SK-N-SH treated with all-trans-retinoic acid at 6 μM for 48 hours (cell line): ENCODE measurements at regions not wholly inside any gene's neighbourhood (a gene's known extent, or its start where the extent isn't known, plus 50 kb on each side); places are given as distances from the start of the nearest gene placed in this dataset.
A peak's percentile ranks its signal among the peaks of the same experiment; 100 is the strongest.
"Not testable (repeated sequence)": the region's sequence is repeated elsewhere in the genome, so short reads cannot be mapped to it uniquely, and the experiment has no call there.

Source experiments
- ATAC-seq: fragments of 200-7000 bp; cut with Tn5 transposase; 3 replicates; pipeline ENCODE4 v1.9.1; 2020; ENCODE audit warnings: mild to moderate bottlenecking, moderate library complexity
- ARNTL ChIP-seq: fragments of 450-650 bp; formaldehyde crosslinking; IDR thresholded peaks from 2 replicates; pipeline ENCODE4 v1.5.0; 2020; ENCODE audit warnings: low read depth, mild to moderate bottlenecking, moderate library complexity, borderline replicate concordance
- BACH2 ChIP-seq: fragments of 250-450 bp; sonication (Bioruptor Pico); IDR thresholded peaks from 2 replicates; pipeline ENCODE4 v1.9.0; 2021; ENCODE audit warnings: mild to moderate bottlenecking, borderline replicate concordance
- CSRNP3 ChIP-seq: fragments of 250-450 bp; sonication (Bioruptor Pico); IDR thresholded peaks from 2 replicates; pipeline ENCODE4 v1.5.1; 2021; ENCODE audit warnings: mild to moderate bottlenecking, moderate library complexity
- ESRRG ChIP-seq: fragments of 250-450 bp; sonication (Bioruptor Pico); IDR thresholded peaks from 2 replicates; pipeline ENCODE4 v1.6.1; 2021; ENCODE audit warnings: mild to moderate bottlenecking
- ISL1 ChIP-seq: fragments of 250-450 bp; sonication (Bioruptor Pico); IDR thresholded peaks from 2 replicates; pipeline ENCODE4 v2.1.2; 2022; ENCODE audit warnings: mild to moderate bottlenecking, moderate library complexity
- OSR1 ChIP-seq: fragments of 250-450 bp; sonication (Bioruptor Pico); IDR thresholded peaks from 2 replicates; pipeline ENCODE4 v1.8.0; 2022; ENCODE audit warnings: moderate library complexity, mild to moderate bottlenecking, inconsistent platforms
- POU6F1 ChIP-seq: fragments of 250-450 bp; sonication (Bioruptor Pico); IDR thresholded peaks from 2 replicates; pipeline ENCODE4 v1.8.0; 2021; ENCODE audit warnings: low read depth, mild to moderate bottlenecking, moderate library complexity, borderline replicate concordance
- PPARA ChIP-seq: fragments of 250-450 bp; sonication (Bioruptor Pico); IDR thresholded peaks from 2 replicates; pipeline ENCODE4 v1.5.0; 2020; ENCODE audit warnings: mild to moderate bottlenecking, borderline replicate concordance
- RARB ChIP-seq: fragments of 250-450 bp; sonication (Bioruptor Pico); IDR thresholded peaks from 2 replicates; pipeline ENCODE4 v1.8.0; 2021; ENCODE audit warnings: mild to moderate bottlenecking, moderate library complexity
- SNAI2 ChIP-seq: fragments of 250-450 bp; sonication (Bioruptor Pico); IDR thresholded peaks from 2 replicates; pipeline ENCODE4 v1.5.0; 2020; ENCODE audit warnings: mild to moderate bottlenecking, moderate library complexity
- ZC3H10 ChIP-seq: fragments of 250-450 bp; sonication (Bioruptor Pico); IDR thresholded peaks from 2 replicates; pipeline ENCODE4 v1.5.1; 2021; ENCODE audit warnings: mild to moderate bottlenecking, moderate library complexity
- ZFP3 ChIP-seq: fragments of 250-450 bp; sonication (Bioruptor Pico); IDR thresholded peaks from 2 replicates; pipeline ENCODE4 v1.5.0; 2020; ENCODE audit warnings: mild to moderate bottlenecking, moderate library complexity
- ZFP30 ChIP-seq: fragments of 450-650 bp; formaldehyde crosslinking; IDR thresholded peaks from 2 replicates; pipeline ENCODE4 v1.5.0; 2022; ENCODE audit warnings: mild to moderate bottlenecking, moderate library complexity
- ZNF565 ChIP-seq: fragments of 450-650 bp; formaldehyde crosslinking; conservative IDR thresholded peaks from 2 replicates; pipeline ENCODE4 v1.5.0; 2020; ENCODE audit warnings: low read depth, mild to moderate bottlenecking, moderate library complexity
- ZNF70 ChIP-seq: fragments of 450-650 bp; formaldehyde crosslinking; IDR thresholded peaks from 2 replicates; pipeline ENCODE4 v1.5.0; 2020; ENCODE audit warnings: mild to moderate bottlenecking, moderate library complexity
- ZNF8 ChIP-seq: fragments of 450-650 bp; formaldehyde crosslinking; IDR thresholded peaks from 2 replicates; pipeline ENCODE4 v1.5.0; 2020; ENCODE audit warnings: mild to moderate bottlenecking, moderate library complexity
- TF ChIP-seq, protein P1 (sequence below): fragments of 250-450 bp; sonication (Bioruptor Pico); IDR thresholded peaks from 2 replicates; pipeline ENCODE4 v1.8.0; 2020; ENCODE audit warnings: mild to moderate bottlenecking, moderate library complexity, borderline replicate concordance
- TF ChIP-seq, protein P2 (sequence below): fragments of 250-450 bp; sonication (Bioruptor Pico); IDR thresholded peaks from 2 replicates; pipeline ENCODE4 v1.5.1; 2020; ENCODE audit warnings: low read depth, mild to moderate bottlenecking, moderate library complexity

- TF ChIP-seq, protein P1, sequence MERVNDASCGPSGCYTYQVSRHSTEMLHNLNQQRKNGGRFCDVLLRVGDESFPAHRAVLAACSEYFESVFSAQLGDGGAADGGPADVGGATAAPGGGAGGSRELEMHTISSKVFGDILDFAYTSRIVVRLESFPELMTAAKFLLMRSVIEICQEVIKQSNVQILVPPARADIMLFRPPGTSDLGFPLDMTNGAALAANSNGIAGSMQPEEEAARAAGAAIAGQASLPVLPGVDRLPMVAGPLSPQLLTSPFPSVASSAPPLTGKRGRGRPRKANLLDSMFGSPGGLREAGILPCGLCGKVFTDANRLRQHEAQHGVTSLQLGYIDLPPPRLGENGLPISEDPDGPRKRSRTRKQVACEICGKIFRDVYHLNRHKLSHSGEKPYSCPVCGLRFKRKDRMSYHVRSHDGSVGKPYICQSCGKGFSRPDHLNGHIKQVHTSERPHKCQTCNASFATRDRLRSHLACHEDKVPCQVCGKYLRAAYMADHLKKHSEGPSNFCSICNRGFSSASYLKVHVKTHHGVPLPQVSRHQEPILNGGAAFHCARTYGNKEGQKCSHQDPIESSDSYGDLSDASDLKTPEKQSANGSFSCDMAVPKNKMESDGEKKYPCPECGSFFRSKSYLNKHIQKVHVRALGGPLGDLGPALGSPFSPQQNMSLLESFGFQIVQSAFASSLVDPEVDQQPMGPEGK, result no peak; the same call in 1 of the 2 replicates
- TF ChIP-seq PPARA (CRISPR knock-in tag) (no peak), ISL1 (no peak), SNAI2 (no peak), BACH2 (no peak), ZNF70 (CRISPR knock-in tag) (peak; percentile 95), ZFP3 (CRISPR knock-in tag) (no peak)
- peak; percentile 86 for ATAC-seq
Observed at GRCh38 chr9:78713614-78714405, 416.9 kb downstream of the PSAT1 start.

DNA sequence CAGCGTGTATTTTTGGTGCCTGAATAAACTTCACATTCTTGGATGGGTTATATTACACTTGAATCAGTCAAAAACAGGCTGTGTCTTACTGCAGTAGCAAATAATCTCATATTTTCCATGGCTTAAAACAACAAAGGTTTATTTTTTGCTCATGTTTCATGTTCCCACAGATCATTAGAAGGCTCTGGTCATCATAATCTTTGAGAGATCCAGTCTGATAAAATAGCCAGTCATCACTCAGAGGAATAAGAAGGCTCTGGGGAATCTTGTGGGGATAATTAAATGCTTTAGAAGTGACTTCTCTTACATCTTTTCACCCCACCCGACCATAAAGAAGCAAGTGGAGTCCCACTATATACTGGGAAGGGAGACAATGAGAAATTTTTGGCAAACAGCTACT lies 417.7 kb downstream of the PSAT1 start:
- ATAC-seq, result peak; percentile 75

GRCh38 chr9:78719029-78719428 lies 422.1 kb downstream of the PSAT1 start:
- not testable (repeated sequence) for ATAC-seq

More for the DNA sequence above, 417.7 kb downstream of the PSAT1 start:
- TF ChIP-seq, protein P2, sequence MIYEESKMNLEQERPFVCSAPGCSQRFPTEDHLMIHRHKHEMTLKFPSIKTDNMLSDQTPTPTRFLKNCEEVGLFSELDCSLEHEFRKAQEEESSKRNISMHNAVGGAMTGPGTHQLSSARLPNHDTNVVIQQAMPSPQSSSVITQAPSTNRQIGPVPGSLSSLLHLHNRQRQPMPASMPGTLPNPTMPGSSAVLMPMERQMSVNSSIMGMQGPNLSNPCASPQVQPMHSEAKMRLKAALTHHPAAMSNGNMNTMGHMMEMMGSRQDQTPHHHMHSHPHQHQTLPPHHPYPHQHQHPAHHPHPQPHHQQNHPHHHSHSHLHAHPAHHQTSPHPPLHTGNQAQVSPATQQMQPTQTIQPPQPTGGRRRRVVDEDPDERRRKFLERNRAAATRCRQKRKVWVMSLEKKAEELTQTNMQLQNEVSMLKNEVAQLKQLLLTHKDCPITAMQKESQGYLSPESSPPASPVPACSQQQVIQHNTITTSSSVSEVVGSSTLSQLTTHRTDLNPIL (CRISPR knock-in tag), result 0 out of 2 replicates have a peak, but pooled peaks have one; percentile 12
- TF ChIP-seq, protein P1, result peak; percentile 72
- no peak for TF ChIP-seq ZNF8 (CRISPR knock-in tag)
- peak; percentile 87 for TF ChIP-seq ISL1
- no peak for TF ChIP-seq ZNF565 (CRISPR knock-in tag)
- no peak for TF ChIP-seq RARB
- peak; percentile 72; the same call in 1 of the 2 replicates for TF ChIP-seq ZC3H10 (CRISPR knock-in tag)
- TF ChIP-seq ESRRG (CRISPR knock-in tag), result no peak

DNA sequence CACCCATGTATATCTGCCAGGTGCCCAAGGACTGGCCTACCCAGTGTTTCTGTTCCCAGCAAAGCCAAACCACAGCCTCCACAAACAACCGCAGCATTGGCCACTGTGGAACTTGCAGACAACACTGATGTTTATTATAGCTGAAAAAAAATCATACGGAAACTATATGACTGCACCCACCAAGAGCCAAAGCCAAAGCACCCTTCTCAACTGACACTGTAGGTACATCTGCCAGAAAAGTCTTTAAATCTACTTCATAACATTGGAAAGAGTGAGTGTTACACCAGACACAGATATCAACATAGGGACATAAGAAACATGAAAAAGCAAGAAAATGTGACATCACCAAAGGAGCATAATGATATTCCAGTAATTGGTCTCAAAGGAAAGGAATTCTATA lies 428.0 kb downstream of the PSAT1 start:
- TF ChIP-seq ZNF70 (CRISPR knock-in tag) (no peak), ARNTL (CRISPR knock-in tag) (no peak), SNAI2 (no peak), ZFP30 (CRISPR knock-in tag) (no peak), ZFP3 (CRISPR knock-in tag) (no peak), CSRNP3 (CRISPR knock-in tag) (no peak), RARB (no peak), ZC3H10 (CRISPR knock-in tag) (no peak), OSR1 (CRISPR knock-in tag) (no peak), ISL1 (no peak), POU6F1 (CRISPR knock-in tag) (no peak), ZNF8 (CRISPR knock-in tag) (no peak), ESRRG (CRISPR knock-in tag) (no peak)
- TF ChIP-seq, protein P1, result no peak
- TF ChIP-seq, protein P2 (CRISPR knock-in tag), result no peak
- ATAC-seq, result no peak
